ENCODE measurements at regions not wholly inside any gene's neighbourhood (a gene's known extent, or its start where the extent isn't known, plus 50 kb on each side); places are given as distances from the start of the nearest gene placed in this dataset.

GRCh38 chr5:92998456-92998855 is 582.6 kb downstream of the NR2F1-AS1 start:
- TF ChIP-seq, protein P1, sequence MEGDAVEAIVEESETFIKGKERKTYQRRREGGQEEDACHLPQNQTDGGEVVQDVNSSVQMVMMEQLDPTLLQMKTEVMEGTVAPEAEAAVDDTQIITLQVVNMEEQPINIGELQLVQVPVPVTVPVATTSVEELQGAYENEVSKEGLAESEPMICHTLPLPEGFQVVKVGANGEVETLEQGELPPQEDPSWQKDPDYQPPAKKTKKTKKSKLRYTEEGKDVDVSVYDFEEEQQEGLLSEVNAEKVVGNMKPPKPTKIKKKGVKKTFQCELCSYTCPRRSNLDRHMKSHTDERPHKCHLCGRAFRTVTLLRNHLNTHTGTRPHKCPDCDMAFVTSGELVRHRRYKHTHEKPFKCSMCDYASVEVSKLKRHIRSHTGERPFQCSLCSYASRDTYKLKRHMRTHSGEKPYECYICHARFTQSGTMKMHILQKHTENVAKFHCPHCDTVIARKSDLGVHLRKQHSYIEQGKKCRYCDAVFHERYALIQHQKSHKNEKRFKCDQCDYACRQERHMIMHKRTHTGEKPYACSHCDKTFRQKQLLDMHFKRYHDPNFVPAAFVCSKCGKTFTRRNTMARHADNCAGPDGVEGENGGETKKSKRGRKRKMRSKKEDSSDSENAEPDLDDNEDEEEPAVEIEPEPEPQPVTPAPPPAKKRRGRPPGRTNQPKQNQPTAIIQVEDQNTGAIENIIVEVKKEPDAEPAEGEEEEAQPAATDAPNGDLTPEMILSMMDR (IDR thresholded peaks at IDR 0.05 in 8 of 11, conservative IDR thresholded peaks at IDR 0.05 in 3 of 11), result no peak
- no peak for TF ChIP-seq POLR2A (IDR thresholded peaks at IDR 0.05)
- no peak for TF ChIP-seq POLR2AphosphoS5 (IDR thresholded peaks at IDR 0.05)

Data from spleen (tissue), 7 donors.